CD4-positive, alpha-beta memory T cell (primary cell): ENCODE measurements at regions not wholly inside any gene's neighbourhood (a gene's known extent, or its start where the extent isn't known, plus 50 kb on each side); places are given as distances from the start of the nearest gene placed in this dataset.

Source experiments
- CTCF ChIA-PET: fragments of 350-600 bp; sonication (Branson Sonifier 250); formaldehyde crosslinking; loops from one replicate; lab custom pipeline; 2021; ENCODE audit warnings: inconsistent platforms; ENCODE audit not compliant: partially characterized antibody; lab: Charles Lee
- POLR2A ChIA-PET: fragments of 350-600 bp; sonication (Branson Sonifier 250); formaldehyde crosslinking; loops from one replicate; lab custom pipeline; 2021; ENCODE audit not compliant: partially characterized antibody; lab: Charles Lee
- DNase-seq, 5 donors: peaks; one replicate each; pipeline versions ENCODE4 v3.0.0 to v3.0.0-alpha.2; 2020 to 2022; ENCODE audit warnings: mixed read lengths in 1 of 5
- H3K27ac ChIP-seq: one replicate; pipeline ENCODE4 v1.7.0; 2013; ENCODE audit warnings: low read depth, low read length
- H3K27me3 ChIP-seq: 2 replicates; pipeline ENCODE4 v1.7.0; 2013; ENCODE audit warnings: mild to moderate bottlenecking, low read length, moderate library complexity; ENCODE audit not compliant: insufficient read depth
- H3K36me3 ChIP-seq: 2 replicates; pipeline ENCODE4 v1.7.0; 2013; ENCODE audit warnings: mild to moderate bottlenecking, low read length, moderate library complexity; ENCODE audit not compliant: insufficient read depth
- H3K4me1 ChIP-seq: 2 replicates; pipeline ENCODE4 v1.7.0; 2013; ENCODE audit warnings: mild to moderate bottlenecking, low read length, moderate library complexity; ENCODE audit not compliant: insufficient read depth
- H3K4me3 ChIP-seq, 2 donors: one replicate each; pipeline ENCODE4 v1.7.0; 2013; ENCODE audit warnings: low read length in 2 of 2, mild to moderate bottlenecking in 1 of 2
- H3K9me3 ChIP-seq, 2 donors: one replicate each; pipeline ENCODE4 v1.7.0; 2013; ENCODE audit warnings: low read length in 2 of 2, control low read depth in 1 of 2; ENCODE audit not compliant: control insufficient read depth in 1 of 2
- H3K27ac Mint-ChIP-seq, 7 donors: one replicate each; pipeline ENCODE4 v1.8.0; 2020 to 2021; ENCODE audit warnings: mixed read lengths in 7 of 7, mild to moderate bottlenecking in 6 of 7, inconsistent platforms in 3 of 7, moderate library complexity in 3 of 7
- H3K27me3 Mint-ChIP-seq, 2 donors: one replicate each; pipeline ENCODE4 v1.8.0; 2020 to 2021; ENCODE audit warnings: mixed read lengths in 2 of 2
- H3K36me3 Mint-ChIP-seq, 2 donors: one replicate each; pipeline ENCODE4 v1.8.0; 2020 to 2021; ENCODE audit warnings: mixed read lengths in 2 of 2, inconsistent platforms in 1 of 2, mild to moderate bottlenecking in 1 of 2
- H3K4me1 Mint-ChIP-seq, 4 donors: one replicate each; pipeline ENCODE4 v1.8.0; 2020 to 2021; ENCODE audit warnings: mixed read lengths in 4 of 4, mild to moderate bottlenecking in 1 of 4
- H3K4me3 Mint-ChIP-seq, 8 donors: one replicate each; pipeline ENCODE4 v1.8.0; 2020 to 2021; ENCODE audit warnings: mixed read lengths in 8 of 8, mild to moderate bottlenecking in 7 of 8, moderate library complexity in 6 of 8, inconsistent platforms in 3 of 8
- H3K9me3 Mint-ChIP-seq, 8 donors: one replicate each; pipeline ENCODE4 v1.8.0; 2020 to 2021; ENCODE audit warnings: mixed read lengths in 8 of 8, mild to moderate bottlenecking in 5 of 8, inconsistent platforms in 3 of 8, moderate library complexity in 1 of 8
- intact Hi-C: fragments of 100-400 bp; cut with micrococcal nuclease; formaldehyde crosslinking; loops from one replicate; pipeline ENCODE4 v1.15.1; 2023

- POLR2A ChIA-PET, result interaction anchor here (0.8 to 1.2 kb wide), 2 partner anchors 83 to 86 kb away, joined by 3 read pairs; no protein-coding TSS in a partner anchor
- Mint-ChIP-seq H3K9me3 (no peaks in the 10 kb centered on the region), H3K27me3 (no peaks in the 10 kb centered on the region), H3K4me1 (peaks cover 20 to 25% (median 23%) of the 10 kb centered on the region in 4 donors), H3K36me3 (no peaks in the 10 kb centered on the region), H3K4me3 (no peak overlapping the region), H3K27ac (no peak overlapping the region)
- no peak for DNase-seq
- intact Hi-C loops, result no loop called here
- H3K4me1 ChIP-seq, result peaks cover 26% of the 10 kb centered on the region
- no peak overlapping the region for H3K27ac ChIP-seq
- H3K9me3 ChIP-seq, result no peaks in the 10 kb centered on the region
- CTCF ChIA-PET, result interaction anchor here (0.8 kb wide), 1 partner anchor 213 kb away, joined by 3 read pairs; no protein-coding TSS in a partner anchor
- H3K36me3 ChIP-seq, result no peaks in the 10 kb centered on the region
- H3K4me3 ChIP-seq, result no peak overlapping the region
- no peaks in the 10 kb centered on the region for H3K27me3 ChIP-seq
These were observed 393.0 kb downstream of the FOXO1 start for GRCh38 chr13:40273253-40274025.

- no peak overlapping the region for H3K4me3 ChIP-seq
- ChIA-PET CTCF (no interaction called here), POLR2A (no interaction called here)
- intact Hi-C loops, result no loop called here
- no peaks in the 10 kb centered on the region for H3K36me3 ChIP-seq
- no peak for DNase-seq
- H3K27ac ChIP-seq, result no peak overlapping the region
- H3K27me3 Mint-ChIP-seq, result no peaks in the 10 kb centered on the region
- H3K4me1 Mint-ChIP-seq, result peaks cover 20 to 25% (median 23%) of the 10 kb centered on the region in 4 donors
- no peaks in the 10 kb centered on the region for H3K36me3 Mint-ChIP-seq
- no peaks in the 10 kb centered on the region for H3K9me3 ChIP-seq
- H3K27ac Mint-ChIP-seq, result peak overlapping the region in 1 of 7 donors; percentile 65
- no peak overlapping the region for H3K4me3 Mint-ChIP-seq
- H3K27me3 ChIP-seq, result no peaks in the 10 kb centered on the region
- no peaks in the 10 kb centered on the region for H3K9me3 Mint-ChIP-seq
- H3K4me1 ChIP-seq, result peaks cover 26% of the 10 kb centered on the region
These were observed 392.3 kb downstream of the FOXO1 start for GRCh38 chr13:40274103-40274502.

DNA sequence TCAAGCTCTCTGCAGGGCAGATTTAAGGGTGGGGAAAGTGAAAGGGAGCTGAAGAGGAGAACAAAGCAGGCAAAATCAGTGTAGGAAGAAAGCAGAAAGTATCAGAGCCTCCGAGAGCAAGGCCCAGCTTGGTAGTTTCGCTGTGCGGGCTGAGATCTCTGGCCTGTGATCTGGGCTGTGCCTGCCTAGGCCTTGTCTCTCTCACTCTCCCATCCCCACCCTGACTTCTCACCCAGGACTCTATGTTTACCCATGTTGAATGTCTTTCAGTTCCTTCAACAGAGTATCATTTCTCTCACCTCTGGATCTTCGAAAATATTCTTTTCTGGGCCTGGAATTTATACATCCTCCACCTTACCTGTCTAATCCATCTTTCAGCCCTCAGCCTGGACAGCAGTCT is 391.3 kb downstream of the FOXO1 start:
- H3K36me3 ChIP-seq, result no peaks in the 10 kb centered on the region
- Mint-ChIP-seq H3K27ac (peak overlapping the region in 4 of 7 donors; percentile 10 to 67 (median 60)), H3K4me1 (peaks cover 20 to 25% (median 22%) of the 10 kb centered on the region in 4 donors), H3K36me3 (no peaks in the 10 kb centered on the region), H3K4me3 (no peak overlapping the region), H3K9me3 (no peaks in the 10 kb centered on the region), H3K27me3 (no peaks in the 10 kb centered on the region)
- H3K9me3 ChIP-seq, result no peaks in the 10 kb centered on the region
- no peak for DNase-seq
- intact Hi-C loops, result no loop called here
- H3K27me3 ChIP-seq, result no peaks in the 10 kb centered on the region
- no peak overlapping the region for H3K4me3 ChIP-seq
- H3K27ac ChIP-seq, result no peak overlapping the region
- ChIA-PET POLR2A (no interaction called here), CTCF (no interaction called here)
- peaks cover 26% of the 10 kb centered on the region for H3K4me1 ChIP-seq

DNA sequence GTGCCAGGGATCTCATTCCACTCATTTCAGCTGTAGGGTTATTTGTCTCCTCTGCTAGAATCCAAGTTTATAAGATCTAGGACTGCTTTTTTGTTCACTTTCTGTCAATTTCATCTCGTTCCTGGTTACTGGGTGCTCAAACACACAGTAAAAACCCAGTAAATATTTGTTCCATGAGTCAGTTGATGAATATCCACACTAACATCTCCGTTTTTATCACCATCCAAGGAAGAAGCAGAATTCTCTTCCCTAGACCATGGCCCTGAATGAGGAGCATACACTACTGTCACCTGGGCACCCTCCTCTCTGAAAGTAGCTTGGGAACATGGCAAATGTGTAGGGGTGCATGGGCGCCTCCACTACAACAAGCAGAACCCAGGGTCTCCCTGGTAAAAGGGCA is 390.8 kb downstream of the FOXO1 start:
- Histone ChIP-seq H3K36me3 (no peaks in the 10 kb centered on the region), H3K4me1 (peaks cover 22% of the 10 kb centered on the region), H3K9me3 (no peaks in the 10 kb centered on the region), H3K27ac (no peak overlapping the region), H3K4me3 (no peak overlapping the region), H3K27me3 (no peaks in the 10 kb centered on the region)
- H3K27me3 Mint-ChIP-seq, result no peaks in the 10 kb centered on the region
- H3K36me3 Mint-ChIP-seq, result no peaks in the 10 kb centered on the region
- DNase-seq, result no peak
- intact Hi-C loops, result no loop called here
- H3K4me3 Mint-ChIP-seq, result peak overlapping the region in 1 of 8 donors; percentile 54
- ChIA-PET CTCF (no interaction called here), POLR2A (no interaction called here)
- peak overlapping the region in 3 of 7 donors; percentile 10 to 67 (median 58) for H3K27ac Mint-ChIP-seq
- H3K4me1 Mint-ChIP-seq, result peaks cover 17 to 20% (median 18%) of the 10 kb centered on the region in 4 donors
- no peaks in the 10 kb centered on the region for H3K9me3 Mint-ChIP-seq

GRCh38 chr13:40283666-40284065 is 382.8 kb downstream of the FOXO1 start:
- Histone ChIP-seq H3K27ac (no peak overlapping the region), H3K9me3 (no peaks in the 10 kb centered on the region), H3K36me3 (no peaks in the 10 kb centered on the region), H3K4me1 (no peaks in the 10 kb centered on the region), H3K27me3 (no peaks in the 10 kb centered on the region), H3K4me3 (no peak overlapping the region)
- Mint-ChIP-seq H3K4me3 (no peak overlapping the region), H3K36me3 (no peaks in the 10 kb centered on the region), H3K27ac (peak overlapping the region in 1 of 7 donors; percentile 18), H3K4me1 (no peaks in the 10 kb centered on the region), H3K9me3 (no peaks in the 10 kb centered on the region), H3K27me3 (no peaks in the 10 kb centered on the region)
- no peak for DNase-seq
- intact Hi-C loops, result no loop called here
- ChIA-PET POLR2A (no interaction called here), CTCF (no interaction called here)

DNA sequence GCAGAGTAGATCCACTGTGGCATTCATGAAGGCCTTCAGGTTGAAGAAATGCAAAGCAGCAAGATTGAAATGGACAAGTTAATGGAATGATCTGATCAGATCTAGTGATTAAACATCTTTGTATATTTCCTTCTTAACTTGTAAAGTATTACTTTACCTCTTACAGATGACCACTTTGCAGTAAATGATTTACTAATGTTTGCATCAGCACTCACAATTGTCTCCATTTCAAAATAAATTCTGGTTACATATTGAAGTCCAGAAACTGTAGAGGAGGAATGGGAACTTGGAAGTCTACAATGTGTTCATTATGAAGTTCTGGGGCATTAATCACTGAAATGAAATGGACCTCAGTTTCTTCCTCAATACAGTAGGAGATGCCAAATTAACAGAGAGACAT is 380.8 kb downstream of the FOXO1 start:
- Mint-ChIP-seq H3K4me1 (peaks cover 0 to under 1% (median 0%) of the 10 kb centered on the region in 4 donors), H3K4me3 (no peak overlapping the region), H3K27me3 (no peaks in the 10 kb centered on the region), H3K36me3 (no peaks in the 10 kb centered on the region), H3K27ac (peak overlapping the region in 1 of 7 donors; percentile 10), H3K9me3 (no peaks in the 10 kb centered on the region)
- Histone ChIP-seq H3K9me3 (no peaks in the 10 kb centered on the region), H3K4me1 (no peaks in the 10 kb centered on the region), H3K4me3 (no peak overlapping the region), H3K27ac (no peak overlapping the region), H3K36me3 (no peaks in the 10 kb centered on the region), H3K27me3 (no peaks in the 10 kb centered on the region)
- ChIA-PET CTCF (interaction anchor here (0.7 kb wide), 1 partner anchor 142 kb away, joined by 3 read pairs; no protein-coding TSS in a partner anchor), POLR2A (interaction anchor here (0.8 kb wide), 1 partner anchor 97 kb away, joined by 3 read pairs; no protein-coding TSS in a partner anchor)
- DNase-seq, result no peak
- intact Hi-C loops, result no loop called here

GRCh38 chr13:40287428-40287827 is 379.0 kb downstream of the FOXO1 start:
- Mint-ChIP-seq H3K4me1 (peaks cover 0 to 1% (median 0%) of the 10 kb centered on the region in 4 donors), H3K36me3 (no peaks in the 10 kb centered on the region), H3K27ac (peak overlapping the region in 1 of 7 donors; percentile 24), H3K27me3 (no peaks in the 10 kb centered on the region), H3K9me3 (peaks cover 0 to 3% (median 0%) of the 10 kb centered on the region in 8 donors), H3K4me3 (peak overlapping the region in 1 of 8 donors; percentile 52)
- intact Hi-C loops, result no loop called here
- no peak overlapping the region for H3K4me3 ChIP-seq
- H3K27ac ChIP-seq, result no peak overlapping the region
- H3K36me3 ChIP-seq, result no peaks in the 10 kb centered on the region
- DNase-seq, result no peak
- ChIA-PET POLR2A (no interaction called here), CTCF (interaction anchor here (1.1 kb wide), 1 partner anchor 10 kb away, joined by 4 read pairs; no protein-coding TSS in a partner anchor)
- no peaks in the 10 kb centered on the region for H3K9me3 ChIP-seq
- H3K4me1 ChIP-seq, result no peaks in the 10 kb centered on the region
- no peaks in the 10 kb centered on the region for H3K27me3 ChIP-seq
